MM.1S (cell line): ENCODE measurements at regions not wholly inside any gene's neighbourhood (a gene's known extent, or its start where the extent isn't known, plus 50 kb on each side); places are given as distances from the start of the nearest gene placed in this dataset.

Source experiments
- DNase-seq: peaks from one replicate; pipeline ENCODE4 v3.0.0-alpha.2; 2015
- H2AFZ ChIP-seq: fragments of 300-600 bp; sonication (generic); 2 replicates; pipeline ENCODE4 v1.6.0; 2016; ENCODE audit warnings: antibody characterized with exemption, low read length
- H3F3A ChIP-seq: fragments of 300-600 bp; sonication (generic); 2 replicates; pipeline ENCODE4 v1.6.1; 2016; ENCODE audit warnings: mild to moderate bottlenecking, antibody characterized with exemption, low read length, moderate library complexity, mixed read lengths; ENCODE audit not compliant: insufficient read depth
- H3K27ac ChIP-seq: fragments of 300-600 bp; sonication (generic); 2 replicates; pipeline ENCODE4 v1.5.1; 2016; ENCODE audit warnings: mild to moderate bottlenecking, low read length
- H3K27me3 ChIP-seq: fragments of 300-600 bp; sonication (generic); replicated peaks from 2 replicates; pipeline ENCODE4 v1.6.0; 2016; ENCODE audit warnings: low read length; ENCODE audit not compliant: insufficient read depth
- H3K36me3 ChIP-seq: fragments of 300-600 bp; sonication (generic); replicated peaks from 2 replicates; pipeline ENCODE4 v1.6.1; 2016; ENCODE audit warnings: mild to moderate bottlenecking, low read length, mixed read lengths; ENCODE audit not compliant: insufficient read depth
- H3K4me1 ChIP-seq: fragments of 300-600 bp; sonication (generic); 2 replicates; pipeline ENCODE4 v1.6.1; 2016; ENCODE audit warnings: low read length, mixed read lengths
- H3K4me2 ChIP-seq: fragments of 300-600 bp; sonication (generic); 2 replicates; pipeline ENCODE4 v1.6.0; 2016; ENCODE audit warnings: low read depth, low read length
- H3K4me3 ChIP-seq: fragments of 300-600 bp; sonication (generic); 2 replicates; pipeline ENCODE4 v1.5.1; 2016; ENCODE audit warnings: low read length, mixed read lengths
- H3K79me2 ChIP-seq: fragments of 300-600 bp; sonication (generic); 2 replicates; pipeline ENCODE4 v1.6.1; 2016; ENCODE audit warnings: mixed run types, low read length, mixed read lengths
- H3K9ac ChIP-seq: fragments of 300-600 bp; sonication (generic); 2 replicates; pipeline ENCODE4 v1.6.1; 2016; ENCODE audit warnings: low read length, mixed read lengths
- H3K9me2 ChIP-seq: fragments of 300-600 bp; sonication (generic); replicated peaks from 2 replicates; pipeline ENCODE4 v1.6.1; 2016; ENCODE audit warnings: mild to moderate bottlenecking, low read length, mixed read lengths; ENCODE audit not compliant: insufficient read depth
- H3K9me3 ChIP-seq: fragments of 300-600 bp; sonication (generic); replicated peaks from 2 replicates; pipeline ENCODE4 v1.6.1; 2016; ENCODE audit warnings: mild to moderate bottlenecking, low read length, mixed read lengths; ENCODE audit not compliant: insufficient read depth
- H4K20me1 ChIP-seq: fragments of 300-600 bp; sonication (generic); 2 replicates; pipeline ENCODE4 v1.6.1; 2016; ENCODE audit warnings: mild to moderate bottlenecking, low read length, moderate library complexity, mixed read lengths; ENCODE audit not compliant: insufficient read depth
- EZH2 ChIP-seq: fragments of 300-600 bp; sonication (generic); optimal IDR thresholded peaks from 2 replicates; pipeline ENCODE3; 2017; ENCODE audit warnings: low read depth, mild to moderate bottlenecking, antibody characterized with exemption, low read length, mixed read lengths
- EZH2phosphoT487 ChIP-seq: fragments of 300-600 bp; sonication (generic); IDR thresholded peaks from 2 replicates; pipeline ENCODE4 v1.6.1; 2018; ENCODE audit warnings: antibody characterized with exemption, low read length
- TF ChIP-seq, protein P1 (sequence below): fragments of 300-600 bp; sonication (generic); IDR thresholded peaks from 2 replicates; pipeline ENCODE4 v1.5.1; 2016; ENCODE audit warnings: antibody characterized with exemption, low read length, mixed read lengths

- H2AFZ ChIP-seq: no peak overlapping the region
Observed at GRCh38 chr1:174072581-174072980, 50.4 kb upstream of the RC3H1 start.

More at GRCh38 chr1:174072581-174072980, 50.4 kb upstream of the RC3H1 start:
- DNase-seq: no peak
- H3K27me3 ChIP-seq: no peaks in the 10 kb centered on the region
- 0 out of 2 replicates have a peak, but pooled peaks cover 4% of the 10 kb centered on the region for H3K4me1 ChIP-seq
- no peaks in the 10 kb centered on the region for H3K9me3 ChIP-seq
- no peak overlapping the region for H3K4me3 ChIP-seq
- H3F3A ChIP-seq: no peaks in the 10 kb centered on the region
- TF ChIP-seq EZH2phosphoT487 (no peak), EZH2 (no peak)
- TF ChIP-seq, protein P1, sequence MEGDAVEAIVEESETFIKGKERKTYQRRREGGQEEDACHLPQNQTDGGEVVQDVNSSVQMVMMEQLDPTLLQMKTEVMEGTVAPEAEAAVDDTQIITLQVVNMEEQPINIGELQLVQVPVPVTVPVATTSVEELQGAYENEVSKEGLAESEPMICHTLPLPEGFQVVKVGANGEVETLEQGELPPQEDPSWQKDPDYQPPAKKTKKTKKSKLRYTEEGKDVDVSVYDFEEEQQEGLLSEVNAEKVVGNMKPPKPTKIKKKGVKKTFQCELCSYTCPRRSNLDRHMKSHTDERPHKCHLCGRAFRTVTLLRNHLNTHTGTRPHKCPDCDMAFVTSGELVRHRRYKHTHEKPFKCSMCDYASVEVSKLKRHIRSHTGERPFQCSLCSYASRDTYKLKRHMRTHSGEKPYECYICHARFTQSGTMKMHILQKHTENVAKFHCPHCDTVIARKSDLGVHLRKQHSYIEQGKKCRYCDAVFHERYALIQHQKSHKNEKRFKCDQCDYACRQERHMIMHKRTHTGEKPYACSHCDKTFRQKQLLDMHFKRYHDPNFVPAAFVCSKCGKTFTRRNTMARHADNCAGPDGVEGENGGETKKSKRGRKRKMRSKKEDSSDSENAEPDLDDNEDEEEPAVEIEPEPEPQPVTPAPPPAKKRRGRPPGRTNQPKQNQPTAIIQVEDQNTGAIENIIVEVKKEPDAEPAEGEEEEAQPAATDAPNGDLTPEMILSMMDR: no peak
- H3K4me2 ChIP-seq: no peak overlapping the region
- no peaks in the 10 kb centered on the region for H3K9me2 ChIP-seq
- H3K9ac ChIP-seq: no peak overlapping the region
- H3K79me2 ChIP-seq: no peaks in the 10 kb centered on the region
- H3K36me3 ChIP-seq: no peaks in the 10 kb centered on the region
- no peaks in the 10 kb centered on the region for H4K20me1 ChIP-seq
- H3K27ac ChIP-seq: no peak overlapping the region
